ENCODE measurements at regions not wholly inside any gene's neighbourhood (a gene's known extent, or its start where the extent isn't known, plus 50 kb on each side); places are given as distances from the start of the nearest gene placed in this dataset.

DNA sequence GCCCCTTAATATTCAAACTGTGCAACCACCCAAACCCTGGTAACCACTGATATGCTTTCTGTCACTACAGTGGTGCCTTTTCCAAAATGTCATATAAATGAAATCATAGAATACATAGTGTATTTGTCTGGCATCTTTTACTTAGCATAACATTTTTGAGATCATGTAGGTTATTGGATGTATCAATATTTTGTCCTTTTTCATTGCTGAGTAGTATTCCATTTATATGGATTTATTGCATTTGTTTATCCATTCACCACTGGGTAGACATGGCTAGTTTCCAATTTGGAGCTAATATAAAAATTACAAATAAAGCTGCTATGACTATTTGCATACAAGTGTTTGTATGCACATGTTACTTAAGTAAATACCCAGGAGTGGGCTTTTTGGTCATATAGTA is 121.6 kb downstream of the TMEM144 start:
- no peak overlapping the region for H3K4me3 Mint-ChIP-seq
- TF ChIP-seq, protein P1, sequence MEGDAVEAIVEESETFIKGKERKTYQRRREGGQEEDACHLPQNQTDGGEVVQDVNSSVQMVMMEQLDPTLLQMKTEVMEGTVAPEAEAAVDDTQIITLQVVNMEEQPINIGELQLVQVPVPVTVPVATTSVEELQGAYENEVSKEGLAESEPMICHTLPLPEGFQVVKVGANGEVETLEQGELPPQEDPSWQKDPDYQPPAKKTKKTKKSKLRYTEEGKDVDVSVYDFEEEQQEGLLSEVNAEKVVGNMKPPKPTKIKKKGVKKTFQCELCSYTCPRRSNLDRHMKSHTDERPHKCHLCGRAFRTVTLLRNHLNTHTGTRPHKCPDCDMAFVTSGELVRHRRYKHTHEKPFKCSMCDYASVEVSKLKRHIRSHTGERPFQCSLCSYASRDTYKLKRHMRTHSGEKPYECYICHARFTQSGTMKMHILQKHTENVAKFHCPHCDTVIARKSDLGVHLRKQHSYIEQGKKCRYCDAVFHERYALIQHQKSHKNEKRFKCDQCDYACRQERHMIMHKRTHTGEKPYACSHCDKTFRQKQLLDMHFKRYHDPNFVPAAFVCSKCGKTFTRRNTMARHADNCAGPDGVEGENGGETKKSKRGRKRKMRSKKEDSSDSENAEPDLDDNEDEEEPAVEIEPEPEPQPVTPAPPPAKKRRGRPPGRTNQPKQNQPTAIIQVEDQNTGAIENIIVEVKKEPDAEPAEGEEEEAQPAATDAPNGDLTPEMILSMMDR (conservative IDR thresholded peaks at IDR 0.05), result no peak

More for the DNA sequence above, 121.6 kb downstream of the TMEM144 start:
- H3K79me2 ChIP-seq (ENCODE audit: insufficient read depth, low read length), result no peaks in the 10 kb centered on the region
- H2BK120ac ChIP-seq (ENCODE audit: low read depth, low read length, poor library complexity, severe bottlenecking), result no peak overlapping the region
- no peak overlapping the region for H3K27ac ChIP-seq (ENCODE audit: insufficient read length, low read depth, low read length)
- Mint-ChIP-seq H3K27me3 (ENCODE audit: low read depth) (no peaks in the 10 kb centered on the region), H3K27ac (no peak overlapping the region), H3K9me3 (peaks cover 0 to 3% of the 10 kb centered on the region in 2 experiments; a peak in 1 of 5 replicates), H3K4me1 (peaks cover 15 to 24% of the 10 kb centered on the region in 2 experiments), H3K36me3 (ENCODE audit: insufficient read depth in 1 of 3, low read depth in 3 of 3) (no peaks in the 10 kb centered on the region)
- H4K5ac ChIP-seq (ENCODE audit: insufficient read length, low read depth, low read length), result no peak overlapping the region
- no peak overlapping the region for H3K14ac ChIP-seq (ENCODE audit: insufficient read depth, low read length)
- no peaks in the 10 kb centered on the region for H3K9me3 ChIP-seq (ENCODE audit: control insufficient read depth, low read depth, low read length)
- no peak overlapping the region for H2AFZ ChIP-seq (ENCODE audit: low read length)
- H3K4me2 ChIP-seq (ENCODE audit: insufficient read depth, insufficient read length, low read length), result no peak overlapping the region
- H2BK12ac ChIP-seq (ENCODE audit: insufficient read length, low read depth, low read length), result no peak overlapping the region
- H3K56ac ChIP-seq (ENCODE audit: insufficient read length, low read depth, low read length), result no peak overlapping the region
- no peaks in the 10 kb centered on the region for H3K27me3 ChIP-seq (ENCODE audit: insufficient read depth, low read length)
- H3K4ac ChIP-seq (ENCODE audit: low read depth, low read length), result no peak overlapping the region
- H3K18ac ChIP-seq (ENCODE audit: insufficient read length, low read depth, low read length), result no peak overlapping the region
- no peak overlapping the region for H4K8ac ChIP-seq (replicated peaks; ENCODE audit: insufficient read length, low read depth, low read length)
- no peak overlapping the region for H4K91ac ChIP-seq (ENCODE audit: insufficient read length, low read depth, low read length)
- H3T11ph ChIP-seq (ENCODE audit: low read length), result no peak overlapping the region
- H2BK15ac ChIP-seq (ENCODE audit: low read depth, low read length), result no peak overlapping the region
- H4K20me1 ChIP-seq (ENCODE audit: control insufficient read depth, insufficient read depth, insufficient read length), result no peaks in the 10 kb centered on the region
- no peaks in the 10 kb centered on the region; the same call in 1 of the 2 replicates for H3K4me1 ChIP-seq (ENCODE audit: insufficient read depth, low read length)
- H3K79me1 ChIP-seq (ENCODE audit: insufficient read depth, low read depth, low read length, poor library complexity, severe bottlenecking), result no peaks in the 10 kb centered on the region
- H3K23me2 ChIP-seq (ENCODE audit: insufficient read length, low read depth, low read length, poor library complexity, severe bottlenecking), result no peaks in the 10 kb centered on the region
- no peak overlapping the region for H3K23ac ChIP-seq (ENCODE audit: insufficient read length, low read depth, low read length)
- no peak overlapping the region for H2BK5ac ChIP-seq (ENCODE audit: insufficient read length, low read length)
- H2AK5ac ChIP-seq (ENCODE audit: insufficient read length, low read length), result no peak overlapping the region
- H2BK20ac ChIP-seq (ENCODE audit: low read depth, low read length, poor library complexity, severe bottlenecking), result no peak overlapping the region
- no peak overlapping the region for H3K9ac ChIP-seq (ENCODE audit: extremely low read depth, insufficient read length, low read length)
- DNase-seq, result no peak

Measured in H9 (cell line).